GM21619 (cell line): ENCODE measurements at regions not wholly inside any gene's neighbourhood (a gene's known extent, or its start where the extent isn't known, plus 50 kb on each side); places are given as distances from the start of the nearest gene placed in this dataset.

Experiments
- ATAC-seq: cut with Tn5 transposase; IDR thresholded peaks from one replicate; pipeline ENCODE4 v1.9.1; 2021; ENCODE audit not compliant: unreplicated experiment

- ATAC-seq, result no peak
These were observed 581.9 kb downstream of the VRK1 start for GRCh38 chr14:97379091-97379531.

- ATAC-seq, result no peak
These were observed 583.4 kb downstream of the VRK1 start for GRCh38 chr14:97380539-97380941.

- ATAC-seq, result no peak
These were observed 584.1 kb downstream of the VRK1 start for GRCh38 chr14:97381309-97381708.

- no peak for ATAC-seq
These were observed 585.5 kb downstream of the VRK1 start for GRCh38 chr14:97382616-97383226.

GRCh38 chr14:97385727-97386126 is 588.5 kb downstream of the VRK1 start:
- no peak for ATAC-seq

GRCh38 chr14:97387252-97387874 is 590.2 kb downstream of the VRK1 start:
- ATAC-seq, result no peak

GRCh38 chr14:97388408-97388807 is 591.2 kb downstream of the VRK1 start:
- ATAC-seq, result no peak

GRCh38 chr14:97390096-97390724 is 593.0 kb downstream of the VRK1 start:
- no peak for ATAC-seq

- no peak for ATAC-seq
These were observed 596.1 kb downstream of the VRK1 start for GRCh38 chr14:97393244-97393643.

- ATAC-seq, result no peak
These were observed 597.9 kb downstream of the VRK1 start for GRCh38 chr14:97395068-97395467.

GRCh38 chr14:97401714-97402113 is 604.5 kb downstream of the VRK1 start:
- no peak for ATAC-seq

- ATAC-seq, result no peak
These were observed 605.1 kb downstream of the VRK1 start for GRCh38 chr14:97402279-97402678.

GRCh38 chr14:97407701-97408407 is 610.7 kb downstream of the VRK1 start:
- ATAC-seq, result no peak

- no peak for ATAC-seq
These were observed 611.3 kb downstream of the VRK1 start for GRCh38 chr14:97408503-97408902.

- ATAC-seq, result no peak
These were observed 612.0 kb downstream of the VRK1 start for GRCh38 chr14:97408937-97409815.

- ATAC-seq, result no peak
These were observed 613.8 kb downstream of the VRK1 start for GRCh38 chr14:97410667-97411620.

- ATAC-seq, result no peak
These were observed 614.9 kb downstream of the VRK1 start for GRCh38 chr14:97411938-97412612.

- ATAC-seq, result no peak
These were observed 615.9 kb downstream of the VRK1 start for GRCh38 chr14:97413022-97413539.
